Mesendoderm (in vitro differentiated cells): ENCODE measurements at regions not wholly inside any gene's neighbourhood (a gene's known extent, or its start where the extent isn't known, plus 50 kb on each side); places are given as distances from the start of the nearest gene placed in this dataset.

Source experiments
- DNase-seq: peaks from one replicate; pipeline ENCODE4 v3.0.0; 2013
- H2AK5ac ChIP-seq: 2 replicates; pipeline ENCODE4 v1.6.1; 2013; ENCODE audit warnings: low read length, inconsistent platforms
- H2BK120ac ChIP-seq: 2 replicates; pipeline ENCODE4 v1.6.1; 2013; ENCODE audit warnings: low read depth, mild to moderate bottlenecking, low read length, moderate library complexity, mixed read lengths
- H2BK15ac ChIP-seq: replicated peaks from 2 replicates; pipeline ENCODE4 v1.6.1; 2013; ENCODE audit warnings: low read depth, mild to moderate bottlenecking, moderate library complexity
- H2BK5ac ChIP-seq: 2 replicates; pipeline ENCODE4 v1.6.1; 2013; ENCODE audit warnings: low read length, inconsistent platforms
- H3K18ac ChIP-seq: 2 replicates; pipeline ENCODE4 v1.6.1; 2013; ENCODE audit warnings: mild to moderate bottlenecking, low read length, mixed read lengths
- H3K23ac ChIP-seq: one replicate; pipeline ENCODE4 v1.6.1; 2013; ENCODE audit warnings: low read length
- H3K27ac ChIP-seq: 2 replicates; pipeline ENCODE4 v1.5.1; 2013; ENCODE audit warnings: low read depth, mild to moderate bottlenecking, inconsistent platforms, low read length, moderate library complexity
- H3K27me3 ChIP-seq: 2 replicates; pipeline ENCODE4 v1.6.1; 2013; ENCODE audit warnings: low read length, control low read depth, mild to moderate bottlenecking, inconsistent platforms; ENCODE audit not compliant: insufficient read depth, poor library complexity
- H3K36me3 ChIP-seq: 2 replicates; pipeline ENCODE4 v1.6.1; 2013; ENCODE audit warnings: low read length, inconsistent platforms; ENCODE audit not compliant: control insufficient read depth, insufficient read depth
- H3K4ac ChIP-seq: one replicate; pipeline ENCODE4 v1.6.1; 2013; ENCODE audit warnings: low read depth, mild to moderate bottlenecking, low read length, moderate library complexity
- H3K4me1 ChIP-seq: 2 replicates; pipeline ENCODE4 v1.6.1; 2013; ENCODE audit warnings: low read depth, low read length, inconsistent platforms; ENCODE audit not compliant: control insufficient read depth
- H3K4me2 ChIP-seq: 2 replicates; pipeline ENCODE4 v1.6.1; 2013; ENCODE audit warnings: low read length
- H3K4me3 ChIP-seq: 2 replicates; pipeline ENCODE4 v1.5.1; 2013; ENCODE audit warnings: mild to moderate bottlenecking, low read length
- H3K56ac ChIP-seq: one replicate; pipeline ENCODE4 v1.6.1; 2013; ENCODE audit warnings: low read length
- H3K79me1 ChIP-seq: 2 replicates; pipeline ENCODE4 v1.6.1; 2013; ENCODE audit warnings: low read length, inconsistent platforms
- H3K79me2 ChIP-seq: 2 replicates; pipeline ENCODE4 v1.6.1; 2013; ENCODE audit warnings: mild to moderate bottlenecking, low read length; ENCODE audit not compliant: control insufficient read depth, insufficient read depth
- H3K9ac ChIP-seq: 2 replicates; pipeline ENCODE4 v1.6.1; 2013; ENCODE audit warnings: low read length, inconsistent platforms
- H4K5ac ChIP-seq: one replicate; pipeline ENCODE4 v1.6.1; 2013; ENCODE audit warnings: low read length
- H4K8ac ChIP-seq: one replicate; pipeline ENCODE4 v1.6.1; 2013; ENCODE audit warnings: low read depth, mild to moderate bottlenecking, control low read depth, low read length, moderate library complexity
- WGBS: extraction: QIAGEN DNeasy Blood & Tissue Kit; methylation state at CpG from one replicate; pipeline ENCODE4 v1.1.7; 2013; ENCODE audit warnings: low lambda C conversion rate, missing lambda C conversion rate; ENCODE audit not compliant: insufficient coverage; ENCODE audit errors: extremely low coverage; 5-methylcytosine and 5-hydroxymethylcytosine counted together

DNA sequence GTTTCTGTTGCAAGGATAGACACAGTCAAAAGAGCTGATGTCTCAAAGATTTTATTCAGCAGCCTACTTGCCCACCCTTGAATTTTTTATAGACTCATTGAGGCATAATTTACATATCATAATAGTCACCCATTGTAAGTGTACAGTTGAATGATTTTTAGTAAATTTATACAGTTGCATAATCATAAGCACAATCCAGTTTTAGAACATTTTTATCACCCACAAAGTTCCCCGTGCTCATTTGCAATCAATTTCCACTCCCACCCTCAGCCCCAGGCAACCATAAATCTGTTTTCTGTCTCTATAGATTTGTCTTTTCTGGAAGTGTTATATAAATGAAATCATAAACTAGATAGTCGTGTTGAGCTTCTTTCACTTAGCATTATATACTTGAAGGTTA is 517.7 kb downstream of the TLE1 start:
- WGBS = no CpG with 5 or more reads among the region's 2 CpGs
- H2BK120ac ChIP-seq = no peak overlapping the region

DNA sequence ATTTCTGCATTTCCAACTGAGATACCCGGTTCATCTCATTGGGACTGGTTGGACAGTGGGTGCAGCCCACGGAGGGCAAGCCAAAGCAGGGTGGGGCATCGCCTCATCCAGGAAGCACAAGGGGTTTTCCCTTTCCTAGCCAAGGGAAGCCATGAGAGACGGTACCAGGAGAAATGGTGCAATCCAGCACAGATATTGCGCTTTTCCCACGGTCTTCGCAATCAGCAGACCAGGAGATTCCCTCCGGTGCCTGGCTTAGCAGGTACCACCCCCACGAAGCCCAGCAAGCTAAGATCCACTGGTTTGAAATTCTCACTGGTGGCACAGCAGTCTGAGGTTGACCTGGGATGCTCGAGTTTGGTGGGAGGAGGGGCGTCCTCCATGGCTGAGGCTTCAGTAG is 527.0 kb downstream of the TLE1 start:
- no peak overlapping the region for H3K27ac ChIP-seq
- H3K4ac ChIP-seq = no peak overlapping the region
- H4K8ac ChIP-seq = no peak overlapping the region
- H2BK120ac ChIP-seq = no peak overlapping the region
- WGBS = no CpG with 5 or more reads among the region's 11 CpGs
- H3K4me2 ChIP-seq = no peak overlapping the region
- H3K36me3 ChIP-seq = no peaks in the 10 kb centered on the region
- no peaks in the 10 kb centered on the region for H3K79me2 ChIP-seq
- DNase-seq = no peak
- no peaks in the 10 kb centered on the region for H3K79me1 ChIP-seq
- no peak overlapping the region for H4K5ac ChIP-seq
- no peak overlapping the region for H3K56ac ChIP-seq
- H2BK5ac ChIP-seq = no peak overlapping the region
- H3K4me3 ChIP-seq = no peak overlapping the region
- H3K23ac ChIP-seq = no peak overlapping the region
- no peak overlapping the region for H3K18ac ChIP-seq
- no peak overlapping the region for H2BK15ac ChIP-seq
- no peak overlapping the region for H2AK5ac ChIP-seq
- no peaks in the 10 kb centered on the region for H3K27me3 ChIP-seq
- H3K9ac ChIP-seq = no peak overlapping the region
- no peaks in the 10 kb centered on the region for H3K4me1 ChIP-seq

More for the DNA sequence above, 517.7 kb downstream of the TLE1 start:
- Histone ChIP-seq H3K27ac (no peak overlapping the region), H2AK5ac (no peak overlapping the region), H3K79me2 (no peaks in the 10 kb centered on the region), H3K27me3 (no peaks in the 10 kb centered on the region), H3K79me1 (no peaks in the 10 kb centered on the region), H3K9ac (no peak overlapping the region), H3K4me3 (no peak overlapping the region), H4K8ac (no peak overlapping the region), H2BK5ac (no peak overlapping the region), H3K4me2 (no peak overlapping the region), H3K56ac (no peak overlapping the region), H3K23ac (no peak overlapping the region), H4K5ac (no peak overlapping the region), H3K4ac (no peak overlapping the region), H3K18ac (no peak overlapping the region), H3K4me1 (no peaks in the 10 kb centered on the region), H3K36me3 (no peaks in the 10 kb centered on the region), H2BK15ac (no peak overlapping the region)
- no peak for DNase-seq

DNA sequence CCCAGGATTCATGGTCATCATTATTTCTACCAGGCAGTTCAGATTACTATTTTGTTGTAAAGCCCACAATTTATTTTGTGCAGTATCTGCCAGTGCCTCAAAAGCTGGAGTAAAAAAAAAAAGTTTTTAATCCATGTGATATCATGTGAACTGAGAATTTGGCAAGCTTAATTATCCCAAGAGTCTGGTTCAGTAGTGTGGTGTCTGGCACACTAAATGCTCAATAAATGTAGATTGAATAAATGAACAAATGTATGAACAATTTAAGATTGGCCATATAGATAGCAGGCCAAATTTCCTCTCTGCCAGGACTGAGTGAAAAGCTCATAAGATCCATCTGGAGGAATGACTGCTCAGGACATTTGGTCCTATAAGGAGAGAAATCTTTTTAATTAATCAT is 533.0 kb downstream of the TLE1 start:
- H4K5ac ChIP-seq = no peak overlapping the region
- no peaks in the 10 kb centered on the region for H3K4me1 ChIP-seq
- H3K4me2 ChIP-seq = no peak overlapping the region
- no peak overlapping the region for H3K23ac ChIP-seq
- H4K8ac ChIP-seq = no peak overlapping the region
- H2AK5ac ChIP-seq = no peak overlapping the region
- H3K79me1 ChIP-seq = no peaks in the 10 kb centered on the region
- no peaks in the 10 kb centered on the region for H3K36me3 ChIP-seq
- H3K79me2 ChIP-seq = no peaks in the 10 kb centered on the region
- no peak overlapping the region for H2BK15ac ChIP-seq
- no peak overlapping the region for H3K4me3 ChIP-seq
- H2BK5ac ChIP-seq = no peak overlapping the region
- H3K18ac ChIP-seq = no peak overlapping the region
- no peak overlapping the region for H2BK120ac ChIP-seq
- H3K27me3 ChIP-seq = no peaks in the 10 kb centered on the region
- H3K9ac ChIP-seq = no peak overlapping the region
- no peak overlapping the region for H3K4ac ChIP-seq
- no peak for DNase-seq
- no peak overlapping the region for H3K27ac ChIP-seq
- no peak overlapping the region for H3K56ac ChIP-seq

DNA sequence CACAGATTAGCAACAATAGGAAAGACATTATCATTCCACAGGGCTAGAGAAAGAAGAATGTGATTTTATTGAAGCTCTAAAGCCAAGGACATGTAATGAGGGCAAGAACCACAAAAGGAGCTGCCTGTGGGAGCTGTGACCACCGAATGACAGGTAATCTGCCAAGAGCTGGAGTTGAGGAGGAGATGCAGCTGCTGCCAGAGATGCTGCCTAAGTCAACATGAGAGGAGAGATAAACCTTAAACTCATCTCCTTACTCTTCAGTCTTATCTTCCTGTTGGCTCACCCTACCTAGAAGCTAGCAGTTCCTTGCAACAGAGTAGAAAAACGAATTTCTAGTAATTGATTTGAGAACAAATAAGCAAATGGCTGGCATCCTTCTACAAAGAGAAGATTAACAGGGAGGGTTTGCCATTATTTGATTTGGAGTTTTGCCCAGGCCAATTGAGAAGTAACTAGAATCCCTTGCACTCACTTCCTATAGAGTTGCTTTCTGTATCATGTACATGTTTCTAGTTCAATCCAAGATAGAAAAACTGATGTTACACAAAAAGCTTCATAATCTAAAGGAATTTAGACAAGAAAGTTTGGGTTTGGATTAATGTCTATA is 539.2 kb downstream of the TLE1 start:
- no CpG with 5 or more reads among the region's 2 CpGs for WGBS
- Histone ChIP-seq H2BK5ac (no peak overlapping the region), H3K18ac (no peak overlapping the region), H3K4ac (no peak overlapping the region), H3K79me1 (no peaks in the 10 kb centered on the region), H3K4me2 (no peak overlapping the region), H2BK15ac (no peak overlapping the region), H2BK120ac (no peak overlapping the region), H3K23ac (no peak overlapping the region), H4K5ac (no peak overlapping the region), H3K4me1 (no peaks in the 10 kb centered on the region), H3K79me2 (no peaks in the 10 kb centered on the region), H3K4me3 (no peak overlapping the region), H3K27ac (no peak overlapping the region), H3K36me3 (no peaks in the 10 kb centered on the region), H4K8ac (no peak overlapping the region), H3K9ac (no peak overlapping the region), H2AK5ac (no peak overlapping the region), H3K56ac (no peak overlapping the region), H3K27me3 (no peaks in the 10 kb centered on the region)
- no peak for DNase-seq

DNA sequence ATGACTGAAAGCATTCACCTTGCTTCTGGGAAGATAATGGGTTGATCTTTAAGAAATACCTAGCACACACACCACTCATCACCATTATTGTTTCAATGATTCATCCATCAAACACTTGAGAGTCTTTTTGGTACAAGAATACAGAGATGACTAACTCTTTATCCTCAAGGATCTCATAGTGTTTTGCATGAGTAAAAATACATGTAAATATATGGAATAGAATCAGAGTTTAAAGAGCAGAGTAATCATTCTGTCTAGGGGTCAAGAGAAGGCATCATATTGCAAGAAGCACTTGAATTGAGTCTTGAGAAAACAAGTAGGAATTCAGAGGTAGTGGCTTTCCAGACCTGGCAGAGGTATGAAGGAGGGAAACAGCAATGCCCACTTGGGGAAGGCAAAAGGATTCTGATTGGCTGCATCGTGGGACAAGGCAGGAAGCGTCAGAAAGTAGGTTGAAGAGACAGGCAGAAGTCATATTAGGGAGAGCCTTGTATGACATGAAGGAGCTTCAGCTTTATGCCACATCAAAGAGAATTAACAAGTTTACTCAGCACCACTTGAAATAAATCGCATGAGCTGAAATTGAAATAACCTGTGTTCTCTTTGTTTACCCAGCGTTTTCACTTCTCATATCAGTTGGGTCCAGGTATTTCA is 542.5 kb downstream of the TLE1 start:
- no peak overlapping the region for H3K23ac ChIP-seq
- no peak overlapping the region for H2BK15ac ChIP-seq
- H3K56ac ChIP-seq = no peak overlapping the region
- H4K8ac ChIP-seq = no peak overlapping the region
- H2BK120ac ChIP-seq = no peak overlapping the region
- no peaks in the 10 kb centered on the region for H3K36me3 ChIP-seq
- no peak overlapping the region for H3K4me2 ChIP-seq
- no CpG with 5 or more reads among the region's 4 CpGs for WGBS
- no peak overlapping the region for H3K4me3 ChIP-seq
- no peak overlapping the region for H2BK5ac ChIP-seq
- no peak overlapping the region for H3K9ac ChIP-seq
- H2AK5ac ChIP-seq = no peak overlapping the region
- no peak overlapping the region for H3K18ac ChIP-seq
- no peak for DNase-seq
- H3K4me1 ChIP-seq = no peaks in the 10 kb centered on the region
- no peaks in the 10 kb centered on the region for H3K27me3 ChIP-seq
- H3K79me1 ChIP-seq = no peaks in the 10 kb centered on the region
- no peak overlapping the region for H4K5ac ChIP-seq
- no peak overlapping the region for H3K27ac ChIP-seq
- no peak overlapping the region for H3K4ac ChIP-seq
- H3K79me2 ChIP-seq = no peaks in the 10 kb centered on the region

DNA sequence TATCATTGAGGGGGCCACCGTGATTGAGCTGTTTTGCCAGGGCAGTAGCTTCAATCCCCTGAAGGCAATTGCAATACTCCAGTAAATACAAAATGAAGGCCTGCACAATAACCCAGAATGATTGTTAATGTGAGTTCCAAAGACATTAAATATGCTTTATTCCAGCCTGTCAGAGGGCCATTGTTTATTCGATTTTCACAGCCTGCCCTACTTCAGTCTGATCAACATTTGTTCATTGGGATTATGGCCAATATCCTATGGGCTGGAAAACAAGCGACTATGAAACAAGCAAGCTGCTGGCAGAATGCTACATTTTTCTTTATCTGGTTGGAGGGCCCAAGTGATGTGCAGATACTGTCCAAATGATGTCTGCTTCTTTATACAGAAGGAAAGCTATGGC is 543.1 kb downstream of the TLE1 start:
- H3K27me3 ChIP-seq = no peaks in the 10 kb centered on the region
- H3K79me2 ChIP-seq = no peaks in the 10 kb centered on the region
- H3K18ac ChIP-seq = no peak overlapping the region
- no peak overlapping the region for H2BK120ac ChIP-seq
- H4K8ac ChIP-seq = no peak overlapping the region
- no peak overlapping the region for H3K9ac ChIP-seq
- DNase-seq = no peak
- H2AK5ac ChIP-seq = no peak overlapping the region
- H2BK5ac ChIP-seq = no peak overlapping the region
- WGBS = no CpG with 5 or more reads among the region's 3 CpGs
- no peak overlapping the region for H3K4me2 ChIP-seq
- no peak overlapping the region for H3K56ac ChIP-seq
- H3K36me3 ChIP-seq = no peaks in the 10 kb centered on the region
- H3K4me3 ChIP-seq = no peak overlapping the region
- H3K79me1 ChIP-seq = no peaks in the 10 kb centered on the region
- H3K23ac ChIP-seq = no peak overlapping the region
- H3K4me1 ChIP-seq = no peaks in the 10 kb centered on the region
- H4K5ac ChIP-seq = no peak overlapping the region
- H3K27ac ChIP-seq = no peak overlapping the region
- H3K4ac ChIP-seq = no peak overlapping the region
- no peak overlapping the region for H2BK15ac ChIP-seq
